ENCODE measurements at regions not wholly inside any gene's neighbourhood (a gene's known extent, or its start where the extent isn't known, plus 50 kb on each side); places are given as distances from the start of the nearest gene placed in this dataset.

GRCh38 chr3:94280958-94281357, 218.1 kb downstream of the NSUN3 start:
- TF ChIP-seq EZH2 (IDR thresholded peaks at IDR 0.05; ENCODE audit: borderline replicate concordance), result no peak
- TF ChIP-seq CTCF (IDR thresholded peaks at IDR 0.05; ENCODE audit: poor library complexity), result no peak
- no peak for TF ChIP-seq EZH2phosphoT487 (IDR thresholded peaks at IDR 0.05; ENCODE audit: low read depth, severe bottlenecking, unreplicated experiment)
